22Rv1 (cell line): ENCODE measurements at regions not wholly inside any gene's neighbourhood (a gene's known extent, or its start where the extent isn't known, plus 50 kb on each side); places are given as distances from the start of the nearest gene placed in this dataset.

Source experiments
- H3K27ac ChIP-seq: fragments of 450-650 bp; 2 replicates; pipeline ENCODE4 v1.5.1; 2017
- ZFX ChIP-seq: fragments of 450-650 bp; IDR thresholded peaks from 2 replicates; pipeline ENCODE4 v1.6.1; 2017; ENCODE audit warnings: antibody characterized with exemption, borderline replicate concordance
- TF ChIP-seq, protein P1 (sequence below): fragments of 450-650 bp; IDR thresholded peaks from 2 replicates; pipeline ENCODE4 v1.5.1; 2017; ENCODE audit warnings: mild to moderate bottlenecking

DNA sequence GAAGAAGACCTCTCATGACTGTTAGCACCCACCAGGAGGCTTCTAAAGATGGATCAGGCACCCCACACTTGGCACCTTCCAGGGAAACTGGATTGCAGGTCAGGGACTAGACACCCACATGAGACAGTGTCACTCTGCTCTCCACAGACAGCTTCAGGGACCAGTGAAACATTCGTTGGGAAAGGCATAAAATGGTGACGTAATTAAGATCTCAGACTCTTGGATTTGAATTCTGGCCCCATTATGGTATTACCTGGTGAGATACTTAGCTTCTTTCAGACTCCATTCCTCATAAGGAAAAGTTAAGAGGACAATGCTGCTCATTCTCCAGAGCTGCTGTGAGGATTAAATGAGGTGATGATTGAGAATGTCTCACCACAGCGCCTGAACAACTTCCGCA is 261.1 kb downstream of the ARRDC4 start:
- H3K27ac ChIP-seq = no peak overlapping the region
- TF ChIP-seq, protein P1, sequence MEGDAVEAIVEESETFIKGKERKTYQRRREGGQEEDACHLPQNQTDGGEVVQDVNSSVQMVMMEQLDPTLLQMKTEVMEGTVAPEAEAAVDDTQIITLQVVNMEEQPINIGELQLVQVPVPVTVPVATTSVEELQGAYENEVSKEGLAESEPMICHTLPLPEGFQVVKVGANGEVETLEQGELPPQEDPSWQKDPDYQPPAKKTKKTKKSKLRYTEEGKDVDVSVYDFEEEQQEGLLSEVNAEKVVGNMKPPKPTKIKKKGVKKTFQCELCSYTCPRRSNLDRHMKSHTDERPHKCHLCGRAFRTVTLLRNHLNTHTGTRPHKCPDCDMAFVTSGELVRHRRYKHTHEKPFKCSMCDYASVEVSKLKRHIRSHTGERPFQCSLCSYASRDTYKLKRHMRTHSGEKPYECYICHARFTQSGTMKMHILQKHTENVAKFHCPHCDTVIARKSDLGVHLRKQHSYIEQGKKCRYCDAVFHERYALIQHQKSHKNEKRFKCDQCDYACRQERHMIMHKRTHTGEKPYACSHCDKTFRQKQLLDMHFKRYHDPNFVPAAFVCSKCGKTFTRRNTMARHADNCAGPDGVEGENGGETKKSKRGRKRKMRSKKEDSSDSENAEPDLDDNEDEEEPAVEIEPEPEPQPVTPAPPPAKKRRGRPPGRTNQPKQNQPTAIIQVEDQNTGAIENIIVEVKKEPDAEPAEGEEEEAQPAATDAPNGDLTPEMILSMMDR = no peak
- TF ChIP-seq ZFX = no peak

DNA sequence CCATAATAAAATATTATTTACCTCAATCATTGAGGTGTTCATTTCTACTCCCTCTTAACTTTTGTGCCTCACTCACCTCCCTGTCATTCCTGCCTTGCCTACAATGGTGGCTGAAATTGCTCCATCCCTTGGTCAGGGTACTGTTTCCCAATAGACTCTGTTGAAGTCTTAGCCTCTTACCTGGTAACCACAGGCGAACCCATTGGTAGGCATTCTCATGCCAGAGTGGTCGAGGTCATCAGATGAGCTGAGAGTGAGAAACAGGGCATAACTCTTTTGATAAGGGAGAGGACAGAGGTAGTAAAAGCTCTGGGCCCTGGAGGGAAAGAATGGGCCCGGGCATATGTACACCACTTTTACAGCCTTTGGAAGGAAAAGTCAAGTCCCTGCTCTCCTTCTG is 265.6 kb downstream of the ARRDC4 start:
- H3K27ac ChIP-seq = no peak overlapping the region

DNA sequence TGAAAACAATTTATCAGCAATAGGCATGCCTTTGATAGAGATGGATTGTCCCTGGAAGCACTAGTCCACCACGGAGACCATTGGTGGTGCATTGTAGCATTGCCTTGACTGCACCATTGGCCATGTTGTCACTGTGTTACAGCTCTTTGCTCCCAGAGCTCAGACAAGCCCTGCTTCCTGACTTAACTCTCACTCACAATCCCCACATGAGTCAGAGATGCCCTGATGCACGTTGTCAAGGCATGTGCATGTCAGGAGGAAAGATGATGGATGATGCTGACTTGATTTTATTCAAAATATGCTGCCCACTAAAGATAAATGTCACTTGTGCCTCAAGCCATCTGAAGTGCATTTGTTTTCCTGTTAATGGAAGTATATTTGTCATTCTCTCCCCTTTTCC is 266.1 kb downstream of the ARRDC4 start:
- TF ChIP-seq, protein P1 = no peak
- no peak for TF ChIP-seq ZFX
- H3K27ac ChIP-seq = no peak overlapping the region

More for the DNA sequence above, 265.6 kb downstream of the ARRDC4 start:
- TF ChIP-seq, protein P1 = no peak
- no peak for TF ChIP-seq ZFX

DNA sequence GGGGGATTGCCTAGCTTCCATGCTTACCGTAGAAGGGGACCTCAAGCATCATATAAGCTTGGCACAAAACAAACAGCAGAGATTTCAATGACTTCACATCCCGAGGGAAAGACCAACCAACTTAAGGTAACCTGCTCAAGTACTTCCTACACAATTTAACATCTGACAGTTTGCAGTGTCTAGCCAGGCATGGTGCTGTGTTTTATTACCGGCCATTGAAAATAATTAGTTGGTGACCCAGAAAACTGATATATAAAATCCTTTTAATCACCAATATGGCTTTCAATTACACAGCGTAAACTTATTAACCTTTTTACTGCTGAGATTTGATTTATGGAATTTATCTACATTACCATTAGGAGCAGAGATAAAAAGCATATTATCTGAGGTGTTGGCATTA is 268.3 kb downstream of the ARRDC4 start:
- TF ChIP-seq, protein P1 = no peak
- TF ChIP-seq ZFX = no peak
- no peak overlapping the region for H3K27ac ChIP-seq

DNA sequence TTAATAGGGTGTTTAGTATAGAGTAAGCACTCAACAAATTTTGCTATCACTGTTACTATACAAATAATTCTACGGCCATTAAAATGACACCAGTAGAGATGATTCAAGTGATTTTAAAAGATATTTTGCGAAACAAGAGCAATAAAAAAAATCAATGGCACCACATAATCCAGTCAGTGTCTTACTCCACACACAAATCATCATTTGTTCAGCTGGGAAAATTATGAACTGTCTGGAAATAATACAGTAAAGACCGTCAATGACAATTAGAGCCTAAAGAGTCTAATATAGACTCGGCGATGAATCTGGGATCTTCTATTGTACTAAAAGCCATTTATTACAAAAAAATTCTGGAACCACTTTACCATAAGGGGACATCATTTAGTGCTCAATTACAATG is 270.5 kb downstream of the ARRDC4 start:
- no peak overlapping the region for H3K27ac ChIP-seq
- TF ChIP-seq, protein P1 = no peak
- TF ChIP-seq ZFX = no peak

DNA sequence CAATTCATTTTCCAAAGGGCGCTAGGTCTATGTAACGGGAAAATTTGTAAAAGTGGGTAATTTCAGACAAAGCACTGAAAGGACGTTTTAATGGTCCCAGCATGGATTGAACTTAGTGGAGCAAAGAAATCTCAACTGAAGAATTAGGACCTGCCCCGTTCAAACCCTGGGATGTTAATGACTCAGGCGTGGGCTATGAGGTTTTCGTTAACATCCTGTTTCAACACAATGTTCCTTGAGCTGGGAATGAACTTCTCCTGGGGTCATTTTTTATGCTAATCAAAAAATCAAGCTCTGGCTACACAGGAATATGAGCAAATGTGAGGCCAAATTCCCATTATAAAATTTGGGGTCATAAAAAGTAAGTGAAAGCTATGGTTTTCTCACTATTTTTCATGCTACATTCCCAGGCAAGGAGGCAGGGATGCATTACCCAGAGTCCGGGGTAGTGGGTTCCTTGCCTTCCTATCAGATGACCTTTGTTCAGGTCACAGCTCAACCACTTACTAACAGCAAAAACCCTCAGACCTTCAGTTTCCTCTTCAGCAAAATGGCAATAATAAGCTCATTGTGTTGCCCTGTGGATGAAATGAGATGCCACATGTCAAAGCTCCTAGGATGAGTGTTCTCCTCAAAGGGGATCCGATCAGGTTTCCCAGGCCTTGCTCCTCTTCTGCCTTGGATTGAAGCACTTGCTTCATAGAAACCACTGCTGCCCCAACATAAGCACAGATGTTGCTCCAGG is 271.4 kb downstream of the ARRDC4 start:
- H3K27ac ChIP-seq = no peak overlapping the region
- no peak for TF ChIP-seq ZFX
- TF ChIP-seq, protein P1 = no peak

DNA sequence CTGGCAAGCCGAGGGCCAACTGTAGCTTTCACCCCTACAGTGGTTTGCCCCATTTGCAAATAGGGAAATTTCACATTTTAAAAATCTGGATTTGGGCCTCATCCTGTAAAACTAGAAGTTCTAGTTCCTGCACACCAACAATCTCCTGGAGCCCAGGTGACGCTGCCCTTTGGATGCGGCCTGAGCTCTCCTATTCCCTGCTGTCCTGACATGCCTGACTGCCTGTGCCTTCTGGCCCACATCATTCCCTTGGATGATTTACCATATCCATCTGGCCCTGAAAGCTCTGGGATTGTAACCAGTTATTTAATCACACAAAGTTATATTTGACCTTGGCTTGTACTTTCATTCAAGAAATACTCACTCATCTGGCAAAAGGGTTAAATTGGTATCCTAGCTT is 272.3 kb downstream of the ARRDC4 start:
- H3K27ac ChIP-seq = no peak overlapping the region
- TF ChIP-seq, protein P1 = no peak
- TF ChIP-seq ZFX = no peak
